Loucy (cell line): ENCODE measurements at regions not wholly inside any gene's neighbourhood (a gene's known extent, or its start where the extent isn't known, plus 50 kb on each side); places are given as distances from the start of the nearest gene placed in this dataset.

Experiments used
- H2AFZ ChIP-seq: fragments of 200-600 bp; sonication (generic); 2 replicates; pipeline ENCODE4 v1.6.0; 2016; ENCODE audit warnings: antibody characterized with exemption, mild to moderate bottlenecking, low read length, moderate library complexity
- H3F3A ChIP-seq: fragments of 200-600 bp; 2 replicates; pipeline ENCODE4 v1.6.0; 2016; ENCODE audit warnings: antibody characterized with exemption, low read depth, mild to moderate bottlenecking
- H3K27me3 ChIP-seq: fragments of 200-600 bp; sonication (generic); 2 replicates; pipeline ENCODE4 v1.6.1; 2014; ENCODE audit warnings: low read length, mild to moderate bottlenecking; ENCODE audit not compliant: insufficient read depth, poor library complexity, severe bottlenecking
- H3K36me3 ChIP-seq: fragments of 200-600 bp; sonication (generic); 2 replicates; pipeline ENCODE4 v1.6.1; 2016; ENCODE audit warnings: low read length; ENCODE audit not compliant: insufficient read depth
- H3K4me1 ChIP-seq: fragments of 200-600 bp; sonication (generic); 2 replicates; pipeline ENCODE4 v1.5.1; 2014; ENCODE audit warnings: low read length, mild to moderate bottlenecking; ENCODE audit not compliant: insufficient read depth, poor library complexity, severe bottlenecking
- H3K4me2 ChIP-seq: fragments of 200-600 bp; sonication (generic); 2 replicates; pipeline ENCODE4 v1.6.0; 2014; ENCODE audit warnings: antibody characterized with exemption, low read length, low read depth, mild to moderate bottlenecking; ENCODE audit not compliant: poor library complexity, severe bottlenecking
- H3K4me3 ChIP-seq: fragments of 200-600 bp; sonication (generic); 2 replicates; pipeline ENCODE4 v1.5.1; 2014; ENCODE audit warnings: low read length, mild to moderate bottlenecking, mixed read lengths; ENCODE audit not compliant: poor library complexity, severe bottlenecking
- H3K79me2 ChIP-seq: fragments of 200-600 bp; sonication (generic); 2 replicates; pipeline ENCODE4 v1.6.1; 2014; ENCODE audit warnings: low read length; ENCODE audit not compliant: insufficient read depth
- H3K9ac ChIP-seq: fragments of 200-600 bp; sonication (generic); 2 replicates; pipeline ENCODE4 v1.6.0; 2014; ENCODE audit warnings: mild to moderate bottlenecking, low read depth, low read length, moderate library complexity; ENCODE audit not compliant: poor library complexity, severe bottlenecking
- H3K9me2 ChIP-seq: fragments of 200-600 bp; sonication (generic); replicated peaks from 2 replicates; pipeline ENCODE4 v1.6.1; 2016; ENCODE audit warnings: low read depth, low read length, mixed read lengths
- H3K9me3 ChIP-seq: fragments of 200-600 bp; sonication (generic); 2 replicates; pipeline ENCODE4 v1.6.1; 2014; ENCODE audit warnings: mild to moderate bottlenecking, antibody characterized with exemption, low read length, low read depth; ENCODE audit not compliant: insufficient read depth
- H4K20me1 ChIP-seq: fragments of 200-600 bp; sonication (generic); 2 replicates; pipeline ENCODE4 v1.6.0; 2014; ENCODE audit warnings: antibody characterized with exemption, low read length, mild to moderate bottlenecking; ENCODE audit not compliant: insufficient read depth, poor library complexity, severe bottlenecking
- EZH2phosphoT487 ChIP-seq: fragments of 200-600 bp; IDR thresholded peaks from 2 replicates; pipeline ENCODE4 v1.6.1; 2018; ENCODE audit warnings: antibody characterized with exemption, mild to moderate bottlenecking, moderate library complexity, borderline replicate concordance
- TF ChIP-seq, protein P1 (sequence below): fragments of 200-600 bp; sonication (generic); conservative IDR thresholded peaks from 2 replicates; pipeline ENCODE4 v1.5.1; 2014; ENCODE audit warnings: mild to moderate bottlenecking, antibody characterized with exemption, low read length

DNA sequence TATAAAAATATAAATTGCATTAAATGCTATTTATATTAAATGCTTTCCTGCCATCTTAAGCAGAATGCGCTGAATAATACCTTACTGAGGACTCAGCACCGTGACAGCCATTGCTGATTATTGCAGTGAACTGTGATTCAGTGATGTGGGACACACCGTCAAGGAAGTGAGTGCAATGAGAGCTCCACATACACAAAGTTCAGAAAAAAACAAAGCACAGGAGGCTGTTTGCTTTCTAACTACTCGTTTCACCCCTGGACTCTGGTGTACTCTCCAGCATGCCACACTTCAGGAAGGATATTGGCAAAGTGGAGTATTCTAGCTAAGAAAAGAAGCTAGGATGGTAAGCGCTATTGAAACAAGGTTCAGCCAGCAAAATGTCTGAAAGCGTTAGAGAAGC is 57.4 kb upstream of the CXADR start:
- no peaks in the 10 kb centered on the region for H3K79me2 ChIP-seq
- no peaks in the 10 kb centered on the region for H3F3A ChIP-seq
- H3K36me3 ChIP-seq = no peaks in the 10 kb centered on the region
- H3K9me2 ChIP-seq = no peaks in the 10 kb centered on the region
- no peak overlapping the region for H3K9ac ChIP-seq
- H3K9me3 ChIP-seq = no peaks in the 10 kb centered on the region
- H4K20me1 ChIP-seq = no peaks in the 10 kb centered on the region
- TF ChIP-seq, protein P1, sequence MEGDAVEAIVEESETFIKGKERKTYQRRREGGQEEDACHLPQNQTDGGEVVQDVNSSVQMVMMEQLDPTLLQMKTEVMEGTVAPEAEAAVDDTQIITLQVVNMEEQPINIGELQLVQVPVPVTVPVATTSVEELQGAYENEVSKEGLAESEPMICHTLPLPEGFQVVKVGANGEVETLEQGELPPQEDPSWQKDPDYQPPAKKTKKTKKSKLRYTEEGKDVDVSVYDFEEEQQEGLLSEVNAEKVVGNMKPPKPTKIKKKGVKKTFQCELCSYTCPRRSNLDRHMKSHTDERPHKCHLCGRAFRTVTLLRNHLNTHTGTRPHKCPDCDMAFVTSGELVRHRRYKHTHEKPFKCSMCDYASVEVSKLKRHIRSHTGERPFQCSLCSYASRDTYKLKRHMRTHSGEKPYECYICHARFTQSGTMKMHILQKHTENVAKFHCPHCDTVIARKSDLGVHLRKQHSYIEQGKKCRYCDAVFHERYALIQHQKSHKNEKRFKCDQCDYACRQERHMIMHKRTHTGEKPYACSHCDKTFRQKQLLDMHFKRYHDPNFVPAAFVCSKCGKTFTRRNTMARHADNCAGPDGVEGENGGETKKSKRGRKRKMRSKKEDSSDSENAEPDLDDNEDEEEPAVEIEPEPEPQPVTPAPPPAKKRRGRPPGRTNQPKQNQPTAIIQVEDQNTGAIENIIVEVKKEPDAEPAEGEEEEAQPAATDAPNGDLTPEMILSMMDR = no peak
- no peak for TF ChIP-seq EZH2phosphoT487
- no peak overlapping the region for H3K4me3 ChIP-seq
- no peaks in the 10 kb centered on the region for H3K27me3 ChIP-seq
- H2AFZ ChIP-seq = no peak overlapping the region
- H3K4me2 ChIP-seq = no peak overlapping the region
- H3K4me1 ChIP-seq = no peaks in the 10 kb centered on the region

DNA sequence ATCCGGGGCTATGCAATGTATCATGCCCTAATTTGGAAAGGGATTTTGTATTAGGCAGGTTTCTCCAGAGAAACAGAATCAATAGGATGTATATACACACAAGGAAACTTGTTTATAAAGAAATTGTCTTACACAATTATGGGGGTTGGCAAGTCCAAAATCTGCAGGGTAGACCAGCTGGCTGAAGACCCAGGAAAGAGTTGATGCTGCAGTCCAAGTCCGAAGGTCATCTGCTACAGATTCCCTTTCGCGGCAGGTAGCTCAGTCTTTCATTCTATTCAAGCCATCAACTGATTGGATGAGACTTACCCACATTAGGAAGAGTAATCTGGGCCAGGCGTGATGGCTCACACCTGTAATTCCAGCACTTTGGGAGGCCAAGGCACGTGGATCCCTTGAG is 54.6 kb upstream of the CXADR start:
- no peak for TF ChIP-seq EZH2phosphoT487
- TF ChIP-seq, protein P1 = no peak
- H3K4me2 ChIP-seq = no peak overlapping the region

DNA sequence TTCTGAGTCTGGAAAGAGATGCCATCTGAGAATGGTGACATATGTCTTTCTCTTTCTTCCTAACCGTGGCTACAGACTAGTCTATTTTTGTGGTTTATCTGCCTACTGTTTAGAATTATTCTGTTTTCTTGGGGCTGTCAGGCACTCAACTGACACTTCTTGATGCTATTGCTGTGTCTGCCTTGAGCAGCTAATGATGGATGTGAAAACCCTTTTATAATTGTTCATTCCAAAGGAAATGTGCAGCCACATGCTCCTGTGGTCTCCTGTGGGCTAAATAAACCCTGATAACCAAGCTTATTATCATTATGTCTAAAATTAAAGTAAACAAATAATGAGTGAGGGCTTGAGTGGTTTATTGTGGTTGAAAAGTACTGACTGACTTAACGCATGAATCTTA is 52.7 kb upstream of the CXADR start:
- no peak overlapping the region; the same call in 1 of the 2 replicates for H2AFZ ChIP-seq
- H3K4me2 ChIP-seq = no peak overlapping the region
- no peak overlapping the region for H3K4me3 ChIP-seq
- H3K27me3 ChIP-seq = no peaks in the 10 kb centered on the region
- H3K79me2 ChIP-seq = no peaks in the 10 kb centered on the region
- H4K20me1 ChIP-seq = no peaks in the 10 kb centered on the region
- no peaks in the 10 kb centered on the region for H3K9me2 ChIP-seq
- no peaks in the 10 kb centered on the region for H3F3A ChIP-seq
- no peak for TF ChIP-seq EZH2phosphoT487
- TF ChIP-seq, protein P1 = no peak
- H3K36me3 ChIP-seq = no peaks in the 10 kb centered on the region
- no peak overlapping the region for H3K9ac ChIP-seq
- no peaks in the 10 kb centered on the region for H3K9me3 ChIP-seq
- H3K4me1 ChIP-seq = no peaks in the 10 kb centered on the region

More for the DNA sequence above, 54.6 kb upstream of the CXADR start:
- no peaks in the 10 kb centered on the region for H3K27me3 ChIP-seq
- no peaks in the 10 kb centered on the region for H3F3A ChIP-seq
- no peaks in the 10 kb centered on the region for H3K79me2 ChIP-seq
- H4K20me1 ChIP-seq = no peaks in the 10 kb centered on the region
- H3K4me1 ChIP-seq = no peaks in the 10 kb centered on the region
- H3K9ac ChIP-seq = no peak overlapping the region
- no peaks in the 10 kb centered on the region for H3K9me2 ChIP-seq
- H2AFZ ChIP-seq = no peak overlapping the region
- no peak overlapping the region for H3K4me3 ChIP-seq
- no peaks in the 10 kb centered on the region for H3K36me3 ChIP-seq
- H3K9me3 ChIP-seq = no peaks in the 10 kb centered on the region
